ENCODE measurements at regions not wholly inside any gene's neighbourhood (a gene's known extent, or its start where the extent isn't known, plus 50 kb on each side); places are given as distances from the start of the nearest gene placed in this dataset.

- no peaks in the 10 kb centered on the region for H3K27me3 ChIP-seq (ENCODE audit: control insufficient read depth, insufficient read depth, low read length)
- no peaks in the 10 kb centered on the region for H3K36me3 ChIP-seq (ENCODE audit: control insufficient read depth, insufficient read depth, low read length)
- no peak for DNase-seq (ENCODE audit: low read depth)
- no peak for TF ChIP-seq CTCF (IDR thresholded peaks at IDR 0.05; ENCODE audit: insufficient read depth, low read length, poor library complexity, severe bottlenecking)
- H3K4me3 ChIP-seq (ENCODE audit: low read depth, low read length): no peak overlapping the region
Measured at GRCh38 chr10:60705376-60705775, 72.9 kb upstream of the CDK1 start.

- no peak for DNase-seq (ENCODE audit: low read depth)
- no peaks in the 10 kb centered on the region for H3K27me3 ChIP-seq (ENCODE audit: control insufficient read depth, insufficient read depth, low read length)
- no peak overlapping the region for H3K4me3 ChIP-seq (ENCODE audit: low read depth, low read length)
- no peaks in the 10 kb centered on the region for H3K36me3 ChIP-seq (ENCODE audit: control insufficient read depth, insufficient read depth, low read length)
- TF ChIP-seq CTCF (IDR thresholded peaks at IDR 0.05; ENCODE audit: insufficient read depth, low read length, poor library complexity, severe bottlenecking): no peak
Measured at GRCh38 chr10:60704471-60704870, 73.8 kb upstream of the CDK1 start.

GRCh38 chr10:60703266-60704041, 74.8 kb upstream of the CDK1 start:
- no peak for DNase-seq (ENCODE audit: low read depth)
- Histone ChIP-seq H3K4me3 (ENCODE audit: low read depth, low read length) (no peak overlapping the region), H3K27me3 (ENCODE audit: control insufficient read depth, insufficient read depth, low read length) (no peaks in the 10 kb centered on the region), H3K36me3 (ENCODE audit: control insufficient read depth, insufficient read depth, low read length) (no peaks in the 10 kb centered on the region)
- no peak for TF ChIP-seq CTCF (IDR thresholded peaks at IDR 0.05; ENCODE audit: insufficient read depth, low read length, poor library complexity, severe bottlenecking)

GRCh38 chr10:60687679-60688078, 90.6 kb upstream of the CDK1 start:
- TF ChIP-seq CTCF (IDR thresholded peaks at IDR 0.05; ENCODE audit: insufficient read depth, low read length, poor library complexity, severe bottlenecking): no peak
- H3K36me3 ChIP-seq (ENCODE audit: control insufficient read depth, insufficient read depth, low read length): no peaks in the 10 kb centered on the region
- no peaks in the 10 kb centered on the region for H3K27me3 ChIP-seq (ENCODE audit: control insufficient read depth, insufficient read depth, low read length)
- DNase-seq (ENCODE audit: low read depth): no peak
- H3K4me3 ChIP-seq (ENCODE audit: low read depth, low read length): no peak overlapping the region

DNA sequence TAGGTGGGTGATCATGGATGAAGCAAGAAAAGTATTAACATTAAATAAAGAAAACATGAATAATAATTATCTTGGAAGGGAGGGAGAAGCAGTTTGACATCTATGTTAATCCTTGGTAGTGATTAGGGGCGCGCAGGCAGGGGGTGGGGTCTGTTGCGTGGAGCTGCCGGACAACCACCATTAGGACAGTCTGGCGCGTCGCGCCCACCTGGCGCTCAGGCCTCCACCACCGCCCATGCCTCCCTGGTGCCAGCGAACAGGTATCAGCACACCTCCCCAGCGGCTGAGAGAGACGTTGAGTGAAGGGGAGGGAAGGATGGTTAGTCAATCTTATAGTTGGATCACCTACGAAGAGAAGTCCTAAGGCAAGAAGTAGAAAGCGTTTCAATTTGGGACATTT, 94.2 kb upstream of the CDK1 start:
- Histone ChIP-seq H3K4me3 (ENCODE audit: low read depth, low read length) (no peak overlapping the region), H3K27me3 (ENCODE audit: control insufficient read depth, insufficient read depth, low read length) (no peaks in the 10 kb centered on the region), H3K36me3 (ENCODE audit: control insufficient read depth, insufficient read depth, low read length) (no peaks in the 10 kb centered on the region)
- no peak for DNase-seq (ENCODE audit: low read depth)
- TF ChIP-seq CTCF (IDR thresholded peaks at IDR 0.05; ENCODE audit: insufficient read depth, low read length, poor library complexity, severe bottlenecking): no peak

- Histone ChIP-seq H3K27me3 (ENCODE audit: control insufficient read depth, insufficient read depth, low read length) (no peaks in the 10 kb centered on the region), H3K36me3 (ENCODE audit: control insufficient read depth, insufficient read depth, low read length) (no peaks in the 10 kb centered on the region), H3K4me3 (ENCODE audit: low read depth, low read length) (no peak overlapping the region)
- no peak for DNase-seq (ENCODE audit: low read depth)
- TF ChIP-seq CTCF (IDR thresholded peaks at IDR 0.05; ENCODE audit: insufficient read depth, low read length, poor library complexity, severe bottlenecking): no peak
Measured at GRCh38 chr10:60681103-60681502, 97.2 kb upstream of the CDK1 start.

All from kidney epithelial cell (primary cell).